Spleen (tissue), 7 donors: ENCODE measurements at regions not wholly inside any gene's neighbourhood (a gene's known extent, or its start where the extent isn't known, plus 50 kb on each side); places are given as distances from the start of the nearest gene placed in this dataset.

Experiments
- POLR2A ChIP-seq, 3 donors: fragments of 450-650 bp; IDR thresholded peaks; one replicate each; pipeline ENCODE4 v1.5.1; 2017; ENCODE audit warnings: antibody characterized with exemption in 3 of 3, mild to moderate bottlenecking in 1 of 3
- POLR2AphosphoS5 ChIP-seq, 3 donors: sonication (generic); formaldehyde crosslinking; IDR thresholded peaks; one replicate each; pipeline ENCODE4 v1.5.1; 2017; ENCODE audit warnings: antibody characterized with exemption in 3 of 3
- TF ChIP-seq, protein P1 (sequence below), 11 experiments: fragments of 200-600 bp in 7 of 11; fragments of 450-650 bp in 4 of 11; sonication (generic) in 4 of 11; IDR thresholded peaks in 8 of 11; conservative IDR thresholded peaks in 3 of 11; 1 replicate in 7 of 11; 2 replicates in 4 of 11; pipeline versions ENCODE4 v1.4.0 to v1.8.0; 2016 to 2021; ENCODE audit warnings: antibody characterized with exemption in 11 of 11, inconsistent platforms in 4 of 11, mild to moderate bottlenecking in 1 of 11
- donor health status: DM: no; HTN: no; CAD: no; lungs with moderate emphysema.
- donor health status: DM: no; HTN: no; CAD: no.
- donor health status: DM: no; HTN: no; CAD: no.

DNA sequence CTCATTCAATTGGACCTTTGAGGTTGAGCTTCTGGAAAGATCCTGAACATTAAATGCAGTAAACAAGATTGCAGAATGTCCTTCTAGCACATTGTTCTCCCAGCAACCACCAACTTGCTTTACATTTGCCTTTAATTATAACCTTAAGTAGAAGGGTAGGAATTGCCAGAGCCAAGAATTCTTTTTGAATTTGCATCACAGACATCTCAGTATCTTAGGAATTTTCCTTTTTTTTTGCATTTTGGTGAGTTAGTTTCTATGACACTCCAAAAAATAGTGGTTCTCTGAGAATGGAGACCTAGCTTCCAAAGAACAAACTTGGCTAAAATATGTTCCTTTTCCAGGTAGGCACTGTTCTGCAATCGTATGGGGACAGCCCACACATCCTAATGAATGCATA, 456.0 kb downstream of the GATA3 start:
- TF ChIP-seq, protein P1, sequence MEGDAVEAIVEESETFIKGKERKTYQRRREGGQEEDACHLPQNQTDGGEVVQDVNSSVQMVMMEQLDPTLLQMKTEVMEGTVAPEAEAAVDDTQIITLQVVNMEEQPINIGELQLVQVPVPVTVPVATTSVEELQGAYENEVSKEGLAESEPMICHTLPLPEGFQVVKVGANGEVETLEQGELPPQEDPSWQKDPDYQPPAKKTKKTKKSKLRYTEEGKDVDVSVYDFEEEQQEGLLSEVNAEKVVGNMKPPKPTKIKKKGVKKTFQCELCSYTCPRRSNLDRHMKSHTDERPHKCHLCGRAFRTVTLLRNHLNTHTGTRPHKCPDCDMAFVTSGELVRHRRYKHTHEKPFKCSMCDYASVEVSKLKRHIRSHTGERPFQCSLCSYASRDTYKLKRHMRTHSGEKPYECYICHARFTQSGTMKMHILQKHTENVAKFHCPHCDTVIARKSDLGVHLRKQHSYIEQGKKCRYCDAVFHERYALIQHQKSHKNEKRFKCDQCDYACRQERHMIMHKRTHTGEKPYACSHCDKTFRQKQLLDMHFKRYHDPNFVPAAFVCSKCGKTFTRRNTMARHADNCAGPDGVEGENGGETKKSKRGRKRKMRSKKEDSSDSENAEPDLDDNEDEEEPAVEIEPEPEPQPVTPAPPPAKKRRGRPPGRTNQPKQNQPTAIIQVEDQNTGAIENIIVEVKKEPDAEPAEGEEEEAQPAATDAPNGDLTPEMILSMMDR (IDR thresholded peaks at IDR 0.05 in 8 of 11, conservative IDR thresholded peaks at IDR 0.05 in 3 of 11) = no peak
- TF ChIP-seq POLR2A (IDR thresholded peaks at IDR 0.05) (no peak), POLR2AphosphoS5 (IDR thresholded peaks at IDR 0.05) (no peak)
